GM23338 (cell line): ENCODE measurements at regions not wholly inside any gene's neighbourhood (a gene's known extent, or its start where the extent isn't known, plus 50 kb on each side); places are given as distances from the start of the nearest gene placed in this dataset.

Source experiments
- CREB1 ChIP-seq: fragments of 250-450 bp; sonication (Bioruptor Pico); IDR thresholded peaks from 2 replicates; pipeline ENCODE4 v1.5.0; 2020; ENCODE audit warnings: low read depth, mild to moderate bottlenecking, moderate library complexity
- EZH2 ChIP-seq: fragments of 200-600 bp; sonication (generic); IDR thresholded peaks from one replicate; pipeline ENCODE4 v1.8.0; 2017; ENCODE audit warnings: antibody characterized with exemption, mild to moderate bottlenecking, low read depth; ENCODE audit not compliant: unreplicated experiment
- POLR2AphosphoS5 ChIP-seq: IDR thresholded peaks from 2 replicates; pipeline ENCODE4 v1.6.1; 2016; ENCODE audit warnings: antibody characterized with exemption, low read depth
- STAT1 ChIP-seq: IDR thresholded peaks from one replicate; pipeline ENCODE4 v1.6.1; 2016; ENCODE audit warnings: antibody characterized with exemption; ENCODE audit not compliant: unreplicated experiment
- TF ChIP-seq, protein P1 (sequence below): fragments of 250-450 bp; sonication (Bioruptor Pico); IDR thresholded peaks from 2 replicates; pipeline ENCODE4 v1.5.0; 2020; ENCODE audit warnings: mild to moderate bottlenecking, moderate library complexity
- TF ChIP-seq, protein P2 (sequence below), 2 experiments: fragments of 200-600 bp in 1 of 2; sonication (generic) in 1 of 2; conservative IDR thresholded peaks; 2 replicates each; pipeline versions ENCODE4 v1.5.1 to v1.6.1; 2016 to 2017; ENCODE audit warnings: antibody characterized with exemption in 2 of 2, low read depth in 2 of 2, mild to moderate bottlenecking in 2 of 2, moderate library complexity in 1 of 2
- TF ChIP-seq, protein P3 (sequence below): IDR thresholded peaks from one replicate; pipeline ENCODE4 v1.6.1; 2018; ENCODE audit warnings: antibody characterized with exemption; ENCODE audit not compliant: unreplicated experiment

DNA sequence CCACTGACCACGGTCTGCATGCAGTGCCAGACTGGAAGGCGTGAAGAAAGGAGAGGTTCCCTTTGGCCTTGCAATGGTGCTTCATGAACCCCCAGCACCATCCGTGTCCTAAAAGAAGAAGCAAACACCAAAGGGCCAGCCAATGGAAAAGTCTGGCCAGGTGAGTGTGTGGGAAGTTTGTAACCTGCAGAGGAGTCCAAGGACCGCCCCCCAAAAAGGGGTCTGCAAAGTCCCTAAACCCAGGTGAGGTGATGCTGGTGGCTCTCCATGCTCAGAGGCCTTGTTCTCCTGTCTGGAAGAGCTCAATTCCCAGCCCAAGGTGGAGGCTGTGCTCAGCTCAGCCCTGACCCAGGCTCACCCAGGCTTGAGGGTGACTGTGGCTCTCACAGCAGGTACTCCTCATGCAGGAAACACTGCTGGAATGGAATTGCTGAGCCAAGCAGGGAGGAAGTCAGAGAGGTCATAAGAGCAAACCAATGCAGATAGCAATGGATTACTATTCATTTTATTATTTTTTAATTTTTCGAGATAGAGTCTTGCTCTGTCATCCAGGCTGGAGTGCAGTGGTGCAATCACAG is 52.4 kb upstream of the NANOS1 start (continued):
- TF ChIP-seq, protein P1, sequence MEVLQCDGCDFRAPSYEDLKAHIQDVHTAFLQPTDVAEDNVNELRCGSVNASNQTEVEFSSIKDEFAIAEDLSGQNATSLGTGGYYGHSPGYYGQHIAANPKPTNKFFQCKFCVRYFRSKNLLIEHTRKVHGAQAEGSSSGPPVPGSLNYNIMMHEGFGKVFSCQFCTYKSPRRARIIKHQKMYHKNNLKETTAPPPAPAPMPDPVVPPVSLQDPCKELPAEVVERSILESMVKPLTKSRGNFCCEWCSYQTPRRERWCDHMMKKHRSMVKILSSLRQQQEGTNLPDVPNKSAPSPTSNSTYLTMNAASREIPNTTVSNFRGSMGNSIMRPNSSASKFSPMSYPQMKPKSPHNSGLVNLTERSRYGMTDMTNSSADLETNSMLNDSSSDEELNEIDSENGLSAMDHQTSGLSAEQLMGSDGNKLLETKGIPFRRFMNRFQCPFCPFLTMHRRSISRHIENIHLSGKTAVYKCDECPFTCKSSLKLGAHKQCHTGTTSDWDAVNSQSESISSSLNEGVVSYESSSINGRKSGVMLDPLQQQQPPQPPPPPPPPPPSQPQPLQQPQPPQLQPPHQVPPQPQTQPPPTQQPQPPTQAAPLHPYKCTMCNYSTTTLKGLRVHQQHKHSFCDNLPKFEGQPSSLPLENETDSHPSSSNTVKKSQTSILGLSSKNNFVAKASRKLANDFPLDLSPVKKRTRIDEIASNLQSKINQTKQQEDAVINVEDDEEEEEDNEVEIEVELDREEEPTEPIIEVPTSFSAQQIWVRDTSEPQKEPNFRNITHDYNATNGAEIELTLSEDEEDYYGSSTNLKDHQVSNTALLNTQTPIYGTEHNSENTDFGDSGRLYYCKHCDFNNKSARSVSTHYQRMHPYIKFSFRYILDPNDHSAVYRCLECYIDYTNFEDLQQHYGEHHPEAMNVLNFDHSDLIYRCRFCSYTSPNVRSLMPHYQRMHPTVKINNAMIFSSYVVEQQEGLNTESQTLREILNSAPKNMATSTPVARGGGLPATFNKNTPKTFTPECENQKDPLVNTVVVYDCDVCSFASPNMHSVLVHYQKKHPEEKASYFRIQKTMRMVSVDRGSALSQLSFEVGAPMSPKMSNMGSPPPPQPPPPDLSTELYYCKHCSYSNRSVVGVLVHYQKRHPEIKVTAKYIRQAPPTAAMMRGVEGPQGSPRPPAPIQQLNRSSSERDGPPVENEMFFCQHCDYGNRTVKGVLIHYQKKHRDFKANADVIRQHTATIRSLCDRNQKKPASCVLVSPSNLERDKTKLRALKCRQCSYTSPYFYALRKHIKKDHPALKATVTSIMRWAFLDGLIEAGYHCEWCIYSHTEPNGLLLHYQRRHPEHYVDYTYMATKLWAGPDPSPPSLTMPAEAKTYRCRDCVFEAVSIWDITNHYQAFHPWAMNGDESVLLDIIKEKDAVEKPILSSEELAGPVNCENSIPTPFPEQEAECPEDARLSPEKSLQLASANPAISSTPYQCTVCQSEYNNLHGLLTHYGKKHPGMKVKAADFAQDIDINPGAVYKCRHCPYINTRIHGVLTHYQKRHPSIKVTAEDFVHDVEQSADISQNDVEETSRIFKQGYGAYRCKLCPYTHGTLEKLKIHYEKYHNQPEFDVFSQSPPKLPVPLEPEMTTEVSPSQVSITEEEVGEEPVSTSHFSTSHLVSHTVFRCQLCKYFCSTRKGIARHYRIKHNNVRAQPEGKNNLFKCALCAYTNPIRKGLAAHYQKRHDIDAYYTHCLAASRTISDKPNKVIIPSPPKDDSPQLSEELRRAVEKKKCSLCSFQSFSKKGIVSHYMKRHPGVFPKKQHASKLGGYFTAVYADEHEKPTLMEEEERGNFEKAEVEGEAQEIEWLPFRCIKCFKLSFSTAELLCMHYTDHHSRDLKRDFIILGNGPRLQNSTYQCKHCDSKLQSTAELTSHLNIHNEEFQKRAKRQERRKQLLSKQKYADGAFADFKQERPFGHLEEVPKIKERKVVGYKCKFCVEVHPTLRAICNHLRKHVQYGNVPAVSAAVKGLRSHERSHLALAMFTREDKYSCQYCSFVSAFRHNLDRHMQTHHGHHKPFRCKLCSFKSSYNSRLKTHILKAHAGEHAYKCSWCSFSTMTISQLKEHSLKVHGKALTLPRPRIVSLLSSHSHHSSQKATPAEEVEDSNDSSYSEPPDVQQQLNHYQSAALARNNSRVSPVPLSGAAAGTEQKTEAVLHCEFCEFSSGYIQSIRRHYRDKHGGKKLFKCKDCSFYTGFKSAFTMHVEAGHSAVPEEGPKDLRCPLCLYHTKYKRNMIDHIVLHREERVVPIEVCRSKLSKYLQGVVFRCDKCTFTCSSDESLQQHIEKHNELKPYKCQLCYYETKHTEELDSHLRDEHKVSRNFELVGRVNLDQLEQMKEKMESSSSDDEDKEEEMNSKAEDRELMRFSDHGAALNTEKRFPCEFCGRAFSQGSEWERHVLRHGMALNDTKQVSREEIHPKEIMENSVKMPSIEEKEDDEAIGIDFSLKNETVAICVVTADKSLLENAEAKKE, result no peak
- TF ChIP-seq, protein P2, sequence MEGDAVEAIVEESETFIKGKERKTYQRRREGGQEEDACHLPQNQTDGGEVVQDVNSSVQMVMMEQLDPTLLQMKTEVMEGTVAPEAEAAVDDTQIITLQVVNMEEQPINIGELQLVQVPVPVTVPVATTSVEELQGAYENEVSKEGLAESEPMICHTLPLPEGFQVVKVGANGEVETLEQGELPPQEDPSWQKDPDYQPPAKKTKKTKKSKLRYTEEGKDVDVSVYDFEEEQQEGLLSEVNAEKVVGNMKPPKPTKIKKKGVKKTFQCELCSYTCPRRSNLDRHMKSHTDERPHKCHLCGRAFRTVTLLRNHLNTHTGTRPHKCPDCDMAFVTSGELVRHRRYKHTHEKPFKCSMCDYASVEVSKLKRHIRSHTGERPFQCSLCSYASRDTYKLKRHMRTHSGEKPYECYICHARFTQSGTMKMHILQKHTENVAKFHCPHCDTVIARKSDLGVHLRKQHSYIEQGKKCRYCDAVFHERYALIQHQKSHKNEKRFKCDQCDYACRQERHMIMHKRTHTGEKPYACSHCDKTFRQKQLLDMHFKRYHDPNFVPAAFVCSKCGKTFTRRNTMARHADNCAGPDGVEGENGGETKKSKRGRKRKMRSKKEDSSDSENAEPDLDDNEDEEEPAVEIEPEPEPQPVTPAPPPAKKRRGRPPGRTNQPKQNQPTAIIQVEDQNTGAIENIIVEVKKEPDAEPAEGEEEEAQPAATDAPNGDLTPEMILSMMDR (conservative IDR thresholded peaks at IDR 0.05; ENCODE audit: low read depth in 2 of 2), result no peak
- TF ChIP-seq STAT1 (no peak), EZH2 (no peak), POLR2AphosphoS5 (no peak), CREB1 (CRISPR knock-in tag) (no peak)
- TF ChIP-seq, protein P3, sequence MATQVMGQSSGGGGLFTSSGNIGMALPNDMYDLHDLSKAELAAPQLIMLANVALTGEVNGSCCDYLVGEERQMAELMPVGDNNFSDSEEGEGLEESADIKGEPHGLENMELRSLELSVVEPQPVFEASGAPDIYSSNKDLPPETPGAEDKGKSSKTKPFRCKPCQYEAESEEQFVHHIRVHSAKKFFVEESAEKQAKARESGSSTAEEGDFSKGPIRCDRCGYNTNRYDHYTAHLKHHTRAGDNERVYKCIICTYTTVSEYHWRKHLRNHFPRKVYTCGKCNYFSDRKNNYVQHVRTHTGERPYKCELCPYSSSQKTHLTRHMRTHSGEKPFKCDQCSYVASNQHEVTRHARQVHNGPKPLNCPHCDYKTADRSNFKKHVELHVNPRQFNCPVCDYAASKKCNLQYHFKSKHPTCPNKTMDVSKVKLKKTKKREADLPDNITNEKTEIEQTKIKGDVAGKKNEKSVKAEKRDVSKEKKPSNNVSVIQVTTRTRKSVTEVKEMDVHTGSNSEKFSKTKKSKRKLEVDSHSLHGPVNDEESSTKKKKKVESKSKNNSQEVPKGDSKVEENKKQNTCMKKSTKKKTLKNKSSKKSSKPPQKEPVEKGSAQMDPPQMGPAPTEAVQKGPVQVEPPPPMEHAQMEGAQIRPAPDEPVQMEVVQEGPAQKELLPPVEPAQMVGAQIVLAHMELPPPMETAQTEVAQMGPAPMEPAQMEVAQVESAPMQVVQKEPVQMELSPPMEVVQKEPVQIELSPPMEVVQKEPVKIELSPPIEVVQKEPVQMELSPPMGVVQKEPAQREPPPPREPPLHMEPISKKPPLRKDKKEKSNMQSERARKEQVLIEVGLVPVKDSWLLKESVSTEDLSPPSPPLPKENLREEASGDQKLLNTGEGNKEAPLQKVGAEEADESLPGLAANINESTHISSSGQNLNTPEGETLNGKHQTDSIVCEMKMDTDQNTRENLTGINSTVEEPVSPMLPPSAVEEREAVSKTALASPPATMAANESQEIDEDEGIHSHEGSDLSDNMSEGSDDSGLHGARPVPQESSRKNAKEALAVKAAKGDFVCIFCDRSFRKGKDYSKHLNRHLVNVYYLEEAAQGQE, result no peak
